Heart left ventricle (tissue), 13 donors: ENCODE measurements at regions not wholly inside any gene's neighbourhood (a gene's known extent, or its start where the extent isn't known, plus 50 kb on each side); places are given as distances from the start of the nearest gene placed in this dataset.

Experiments
- POLR2A ChIP-seq, 2 donors: fragments of 450-650 bp; IDR thresholded peaks; one replicate each; pipeline ENCODE4 v1.6.1; 2017; ENCODE audit warnings: antibody characterized with exemption in 2 of 2, mild to moderate bottlenecking in 2 of 2, moderate library complexity in 2 of 2
- TF ChIP-seq, protein P1 (sequence below), 12 donors: fragments of 200-600 bp; sonication (generic) in 4 of 12; IDR thresholded peaks; one replicate each; pipeline versions ENCODE4 v1.5.0 to v1.8.0; 2018 to 2022; ENCODE audit warnings: antibody characterized with exemption in 12 of 12, mild to moderate bottlenecking in 5 of 12
- donor health status: ischemic (EF 13 %, LVEDD 7.1; RV severe dilation, severe dysfunction).
- donor health status: DM: no; HTN: yes; CAD: no.
- donor health status: DM: no; HTN: no; CAD: no.
- donor health status: ischemic (EF 25% LVEDD 6.9; RV normal size, moderate dysfunction).
- donor health status: ischemic (EF 25% LVEDD 5.7; RV mildly dilated, moderate dysfunction).
- donor health status: ischemic (EF 35%, LVEDD 5.7; RV mildly dilated, moderate dysfunction).
- donor health status: nonischemic (EF 11% LVEDD 7.7; RV severe dilation, severe dysfunction).
- donor health status: DM: yes; HTN: yes; CAD: no.
- donor health status: PGD.
- donor health status: ischemic (EF 29% LVEDD 5.4; RV normal size, mild dysfunction).
- donor health status: nonischemic (EF 23%, LVEDD 6.1; RV moderate dilation, normal function).

DNA sequence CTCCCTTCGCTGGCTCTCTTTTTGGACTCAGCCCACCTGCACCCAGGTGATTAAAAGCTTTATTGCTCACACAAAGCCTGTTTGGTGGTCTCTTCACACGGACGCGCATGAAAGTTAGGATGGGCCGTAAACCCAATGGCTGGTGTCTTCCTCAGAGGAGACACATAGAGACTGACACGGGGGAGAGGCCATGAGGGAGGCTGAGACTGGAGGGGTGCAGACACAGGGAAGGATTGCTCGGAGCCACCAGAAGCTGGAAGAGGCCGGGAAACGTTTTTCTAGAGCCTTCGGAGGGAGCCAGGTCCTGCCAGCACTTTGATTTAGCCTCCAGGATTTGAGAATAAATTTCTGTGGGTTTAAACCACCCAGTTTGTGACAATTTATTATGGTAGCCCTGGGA, 274.9 kb downstream of the AGTPBP1 start:
- TF ChIP-seq, protein P1, sequence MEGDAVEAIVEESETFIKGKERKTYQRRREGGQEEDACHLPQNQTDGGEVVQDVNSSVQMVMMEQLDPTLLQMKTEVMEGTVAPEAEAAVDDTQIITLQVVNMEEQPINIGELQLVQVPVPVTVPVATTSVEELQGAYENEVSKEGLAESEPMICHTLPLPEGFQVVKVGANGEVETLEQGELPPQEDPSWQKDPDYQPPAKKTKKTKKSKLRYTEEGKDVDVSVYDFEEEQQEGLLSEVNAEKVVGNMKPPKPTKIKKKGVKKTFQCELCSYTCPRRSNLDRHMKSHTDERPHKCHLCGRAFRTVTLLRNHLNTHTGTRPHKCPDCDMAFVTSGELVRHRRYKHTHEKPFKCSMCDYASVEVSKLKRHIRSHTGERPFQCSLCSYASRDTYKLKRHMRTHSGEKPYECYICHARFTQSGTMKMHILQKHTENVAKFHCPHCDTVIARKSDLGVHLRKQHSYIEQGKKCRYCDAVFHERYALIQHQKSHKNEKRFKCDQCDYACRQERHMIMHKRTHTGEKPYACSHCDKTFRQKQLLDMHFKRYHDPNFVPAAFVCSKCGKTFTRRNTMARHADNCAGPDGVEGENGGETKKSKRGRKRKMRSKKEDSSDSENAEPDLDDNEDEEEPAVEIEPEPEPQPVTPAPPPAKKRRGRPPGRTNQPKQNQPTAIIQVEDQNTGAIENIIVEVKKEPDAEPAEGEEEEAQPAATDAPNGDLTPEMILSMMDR (IDR thresholded peaks at IDR 0.05): no peak
- no peak for TF ChIP-seq POLR2A (IDR thresholded peaks at IDR 0.05)
